ENCODE measurements at regions not wholly inside any gene's neighbourhood (a gene's known extent, or its start where the extent isn't known, plus 50 kb on each side); places are given as distances from the start of the nearest gene placed in this dataset.

DNA sequence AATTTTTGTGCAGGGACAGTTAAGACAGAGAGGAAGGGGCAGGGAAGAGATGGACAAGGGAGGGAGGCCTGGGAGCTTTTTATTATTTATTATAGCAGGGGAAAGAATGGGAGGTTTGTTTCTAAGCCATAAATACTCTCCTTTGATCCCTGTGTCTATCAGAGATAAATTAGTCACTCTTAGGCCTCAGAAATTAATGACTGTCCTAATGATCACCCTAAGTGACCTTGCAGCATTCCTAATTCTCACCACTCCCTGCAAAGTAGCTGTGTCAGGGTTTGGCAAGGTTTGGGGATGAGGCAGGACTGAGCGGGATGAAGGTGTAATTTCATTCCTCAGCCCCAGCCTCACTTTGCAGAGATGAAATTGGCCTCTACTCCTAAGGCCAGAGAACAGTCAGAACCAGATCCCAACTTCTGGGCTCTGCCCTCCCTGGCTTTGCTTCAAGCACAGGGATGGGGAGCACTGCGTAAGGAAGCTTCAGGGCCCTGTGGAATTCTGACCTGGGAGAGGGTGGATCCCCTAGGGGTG lies 95.0 kb downstream of the TMEM17 start:
- in situ Hi-C loops (cut with HindIII; ENCODE audit: low pct_ligation_motif_present, low sequenced_read_pairs), result no loop called here
- no peaks in the 10 kb centered on the region for H3K27me3 ChIP-seq (replicated peaks)
- H3K36me3 ChIP-seq (replicated peaks), result no peaks in the 10 kb centered on the region
- DNase-seq, result no peak
- no peak overlapping the region for H3K27ac ChIP-seq
- no peak overlapping the region for H3K4me3 ChIP-seq (ENCODE audit: low read depth, low read length)
- no peak for TF ChIP-seq CTCF (IDR thresholded peaks at IDR 0.05; ENCODE audit: low read depth, low read length, missing control alignments)

DNA sequence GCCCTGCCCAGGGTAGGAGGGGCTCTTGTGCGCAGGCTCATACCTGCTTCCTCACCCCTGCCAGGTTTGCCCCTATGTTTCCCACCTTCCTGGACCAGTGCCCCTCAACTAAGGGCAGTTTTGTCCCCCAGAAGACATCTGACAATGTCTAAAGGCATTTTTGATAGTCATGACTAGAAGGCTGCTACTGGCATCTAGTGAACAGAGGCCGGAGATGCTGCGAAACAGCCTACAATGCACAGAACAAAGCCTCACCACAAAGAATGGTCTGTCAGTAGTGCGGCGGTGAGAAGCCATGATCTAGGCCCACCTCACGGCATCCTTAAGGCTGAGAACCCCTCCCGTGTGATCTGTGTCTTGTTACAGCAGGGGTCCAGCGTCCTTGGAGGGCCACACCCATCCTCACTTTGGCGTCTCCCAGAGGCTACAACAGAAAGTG lies 96.0 kb downstream of the TMEM17 start:
- in situ Hi-C loops (cut with HindIII; ENCODE audit: low pct_ligation_motif_present, low sequenced_read_pairs), result no loop called here
- Histone ChIP-seq H3K27me3 (replicated peaks) (no peaks in the 10 kb centered on the region), H3K27ac (no peak overlapping the region), H3K4me3 (ENCODE audit: low read depth, low read length) (no peak overlapping the region), H3K36me3 (replicated peaks) (no peaks in the 10 kb centered on the region)
- no peak for DNase-seq
- TF ChIP-seq CTCF (IDR thresholded peaks at IDR 0.05; ENCODE audit: low read depth, low read length, missing control alignments), result peak; percentile 47

- TF ChIP-seq CTCF (IDR thresholded peaks at IDR 0.05; ENCODE audit: low read depth, low read length, missing control alignments), result no peak
- Histone ChIP-seq H3K27me3 (replicated peaks) (no peaks in the 10 kb centered on the region), H3K36me3 (replicated peaks) (no peaks in the 10 kb centered on the region), H3K4me3 (ENCODE audit: low read depth, low read length) (no peak overlapping the region), H3K27ac (no peak overlapping the region)
- peak; percentile 27 for DNase-seq
- in situ Hi-C loops (cut with HindIII; ENCODE audit: low pct_ligation_motif_present, low sequenced_read_pairs), result no loop called here
Observed at GRCh38 chr2:62409442-62409841, 96.6 kb downstream of the TMEM17 start.

DNA sequence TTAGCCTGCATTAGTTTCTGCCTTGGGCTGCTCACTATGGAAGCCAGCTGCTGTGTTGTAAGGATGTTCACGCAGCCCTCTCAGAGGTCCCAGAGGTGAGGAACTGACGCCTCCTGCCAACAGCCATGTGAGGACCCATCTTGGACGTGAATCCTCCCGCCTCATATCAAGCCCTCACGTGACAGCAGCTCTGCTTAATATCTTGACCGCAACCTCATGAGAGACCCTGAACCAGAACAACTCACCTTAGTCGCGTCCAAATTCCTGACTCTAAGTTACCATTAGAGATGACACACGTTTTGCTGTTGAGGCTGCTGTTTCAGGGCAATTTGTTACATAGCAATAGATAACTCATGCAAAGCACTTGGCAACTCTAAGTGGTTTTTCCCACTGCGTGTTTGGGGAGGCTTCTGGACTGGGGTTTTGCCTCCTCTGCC lies 97.7 kb downstream of the TMEM17 start:
- Histone ChIP-seq H3K27ac (no peak overlapping the region), H3K36me3 (replicated peaks) (no peaks in the 10 kb centered on the region), H3K4me3 (ENCODE audit: low read depth, low read length) (no peak overlapping the region), H3K27me3 (replicated peaks) (no peaks in the 10 kb centered on the region)
- no peak for TF ChIP-seq CTCF (IDR thresholded peaks at IDR 0.05; ENCODE audit: low read depth, low read length, missing control alignments)
- in situ Hi-C loops (cut with HindIII; ENCODE audit: low pct_ligation_motif_present, low sequenced_read_pairs), result no loop called here
- DNase-seq, result no peak

- no peak overlapping the region for H3K27ac ChIP-seq
- no peak overlapping the region for H3K4me3 ChIP-seq (ENCODE audit: low read depth, low read length)
- TF ChIP-seq CTCF (IDR thresholded peaks at IDR 0.05; ENCODE audit: low read depth, low read length, missing control alignments), result no peak
- in situ Hi-C loops (cut with HindIII; ENCODE audit: low pct_ligation_motif_present, low sequenced_read_pairs), result no loop called here
- no peaks in the 10 kb centered on the region for H3K27me3 ChIP-seq (replicated peaks)
- no peaks in the 10 kb centered on the region for H3K36me3 ChIP-seq (replicated peaks)
- DNase-seq, result no peak
Observed at GRCh38 chr2:62407838-62408237, 98.2 kb downstream of the TMEM17 start.

- in situ Hi-C loops (cut with HindIII; ENCODE audit: low pct_ligation_motif_present, low sequenced_read_pairs), result no loop called here
- no peak for DNase-seq
- Histone ChIP-seq H3K27me3 (replicated peaks) (no peaks in the 10 kb centered on the region), H3K27ac (no peak overlapping the region), H3K4me3 (ENCODE audit: low read depth, low read length) (no peak overlapping the region), H3K36me3 (replicated peaks) (no peaks in the 10 kb centered on the region)
- no peak for TF ChIP-seq CTCF (IDR thresholded peaks at IDR 0.05; ENCODE audit: low read depth, low read length, missing control alignments)
Observed at GRCh38 chr2:62407401-62407800, 98.6 kb downstream of the TMEM17 start.

Measured in brain microvascular endothelial cell (primary cell).